ENCODE measurements at regions not wholly inside any gene's neighbourhood (a gene's known extent, or its start where the extent isn't known, plus 50 kb on each side); places are given as distances from the start of the nearest gene placed in this dataset.

DNA sequence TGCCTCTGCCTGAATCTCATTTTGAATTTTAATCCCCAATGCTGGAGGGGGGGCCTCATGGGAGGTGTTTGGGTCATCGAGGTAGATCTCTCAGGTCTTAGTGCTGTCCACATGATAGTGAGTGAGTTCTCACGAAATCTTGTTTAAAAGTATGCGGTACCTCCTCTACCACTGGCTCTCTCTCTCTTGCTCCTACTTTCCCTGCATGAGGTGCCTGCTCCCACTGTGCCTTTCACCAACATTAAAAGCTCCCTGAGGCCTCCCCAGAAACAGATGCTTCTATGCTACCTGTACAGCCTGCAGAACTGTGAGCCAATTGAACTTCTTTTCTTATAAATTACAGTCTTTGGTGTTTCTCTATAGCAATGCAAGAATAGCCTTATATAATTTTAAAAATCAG lies 560.7 kb upstream of the CPEB2 start:
- H3K4me1 ChIP-seq = no peaks in the 10 kb centered on the region
- no peak overlapping the region for H3K4me3 ChIP-seq
- no peaks in the 10 kb centered on the region for H3K27me3 ChIP-seq
- no peaks in the 10 kb centered on the region for H3K36me3 ChIP-seq
- H3K9me3 ChIP-seq = no peaks in the 10 kb centered on the region
- H3K27ac ChIP-seq = no peak overlapping the region
- no peak for DNase-seq
- TF ChIP-seq, protein P1, sequence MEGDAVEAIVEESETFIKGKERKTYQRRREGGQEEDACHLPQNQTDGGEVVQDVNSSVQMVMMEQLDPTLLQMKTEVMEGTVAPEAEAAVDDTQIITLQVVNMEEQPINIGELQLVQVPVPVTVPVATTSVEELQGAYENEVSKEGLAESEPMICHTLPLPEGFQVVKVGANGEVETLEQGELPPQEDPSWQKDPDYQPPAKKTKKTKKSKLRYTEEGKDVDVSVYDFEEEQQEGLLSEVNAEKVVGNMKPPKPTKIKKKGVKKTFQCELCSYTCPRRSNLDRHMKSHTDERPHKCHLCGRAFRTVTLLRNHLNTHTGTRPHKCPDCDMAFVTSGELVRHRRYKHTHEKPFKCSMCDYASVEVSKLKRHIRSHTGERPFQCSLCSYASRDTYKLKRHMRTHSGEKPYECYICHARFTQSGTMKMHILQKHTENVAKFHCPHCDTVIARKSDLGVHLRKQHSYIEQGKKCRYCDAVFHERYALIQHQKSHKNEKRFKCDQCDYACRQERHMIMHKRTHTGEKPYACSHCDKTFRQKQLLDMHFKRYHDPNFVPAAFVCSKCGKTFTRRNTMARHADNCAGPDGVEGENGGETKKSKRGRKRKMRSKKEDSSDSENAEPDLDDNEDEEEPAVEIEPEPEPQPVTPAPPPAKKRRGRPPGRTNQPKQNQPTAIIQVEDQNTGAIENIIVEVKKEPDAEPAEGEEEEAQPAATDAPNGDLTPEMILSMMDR (IDR thresholded peaks at IDR 0.05) = no peak
- intact Hi-C loops (cut with DNase I; ENCODE audit: low total_unique reads) = no loop called here

DNA sequence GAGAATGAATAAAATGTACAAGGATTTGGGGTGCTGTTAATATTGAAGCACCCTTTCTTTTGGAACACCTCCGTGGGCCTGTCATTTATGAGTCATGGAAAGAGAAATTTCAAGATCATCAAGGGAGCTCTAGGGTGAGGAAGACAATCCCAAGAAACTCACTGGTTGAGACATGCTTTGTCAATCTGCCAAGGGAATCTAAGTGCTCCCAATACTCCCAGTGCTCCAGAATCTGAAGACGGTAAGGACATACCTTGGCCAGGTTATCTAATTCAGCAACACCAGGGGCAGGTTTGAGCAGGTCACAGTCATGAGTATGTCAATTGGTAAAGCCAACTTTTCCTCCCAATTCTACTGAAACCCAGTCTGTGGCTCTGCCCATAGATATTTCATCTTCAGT lies 556.4 kb upstream of the CPEB2 start:
- no peaks in the 10 kb centered on the region for H3K27me3 ChIP-seq
- H3K4me3 ChIP-seq = no peak overlapping the region
- TF ChIP-seq, protein P1 (IDR thresholded peaks at IDR 0.05) = no peak
- intact Hi-C loops (cut with DNase I; ENCODE audit: low total_unique reads) = no loop called here
- no peak overlapping the region for H3K27ac ChIP-seq
- no peak for DNase-seq
- no peaks in the 10 kb centered on the region for H3K36me3 ChIP-seq
- H3K9me3 ChIP-seq = no peaks in the 10 kb centered on the region
- no peaks in the 10 kb centered on the region for H3K4me1 ChIP-seq

DNA sequence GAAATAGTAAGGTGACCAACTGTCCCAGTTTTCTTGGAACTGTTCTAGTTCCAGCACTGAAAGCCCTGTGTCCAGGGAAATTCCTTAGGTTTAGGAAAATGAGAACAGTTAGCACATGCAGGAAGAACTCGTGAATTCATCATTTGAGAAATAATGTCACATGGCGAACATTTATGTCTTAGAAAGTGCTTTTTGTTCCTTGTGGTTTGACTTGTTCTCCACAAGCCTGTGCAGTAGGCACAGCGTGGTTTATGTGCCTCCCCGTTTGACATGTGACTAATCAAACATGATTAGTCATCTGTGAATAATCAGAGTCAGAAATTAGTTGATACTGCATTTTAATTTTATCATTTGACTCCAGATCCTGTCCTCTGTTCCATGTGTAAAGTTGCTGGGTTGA lies 556.0 kb upstream of the CPEB2 start:
- Histone ChIP-seq H3K36me3 (no peaks in the 10 kb centered on the region), H3K27me3 (no peaks in the 10 kb centered on the region), H3K27ac (no peak overlapping the region), H3K4me1 (no peaks in the 10 kb centered on the region), H3K9me3 (no peaks in the 10 kb centered on the region), H3K4me3 (no peak overlapping the region)
- DNase-seq = no peak
- TF ChIP-seq, protein P1 (IDR thresholded peaks at IDR 0.05) = no peak
- intact Hi-C loops (cut with DNase I; ENCODE audit: low total_unique reads) = no loop called here

DNA sequence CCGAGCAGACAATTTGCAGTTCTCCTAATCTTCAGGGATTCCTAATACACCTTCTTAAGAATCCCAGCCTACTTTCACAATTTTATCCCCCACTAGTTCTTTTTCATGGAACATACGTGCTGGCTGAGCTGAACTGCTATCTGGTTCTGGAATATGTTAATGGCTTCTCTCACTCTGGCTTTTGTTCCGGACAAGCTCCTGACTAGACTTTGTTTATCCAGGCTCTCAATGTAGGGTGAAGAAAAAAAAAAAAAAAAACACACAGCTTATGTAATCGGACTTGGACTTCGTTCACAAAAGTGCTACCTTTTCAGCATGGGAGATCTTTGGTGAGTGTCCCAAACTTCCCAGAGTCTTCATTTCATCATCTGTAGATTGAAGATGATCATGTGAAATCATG lies 555.4 kb upstream of the CPEB2 start:
- no peak for DNase-seq
- intact Hi-C loops (cut with DNase I; ENCODE audit: low total_unique reads) = no loop called here
- Histone ChIP-seq H3K4me1 (no peaks in the 10 kb centered on the region), H3K9me3 (no peaks in the 10 kb centered on the region), H3K36me3 (no peaks in the 10 kb centered on the region), H3K4me3 (no peak overlapping the region), H3K27me3 (no peaks in the 10 kb centered on the region), H3K27ac (no peak overlapping the region)
- TF ChIP-seq, protein P1 (IDR thresholded peaks at IDR 0.05) = no peak

DNA sequence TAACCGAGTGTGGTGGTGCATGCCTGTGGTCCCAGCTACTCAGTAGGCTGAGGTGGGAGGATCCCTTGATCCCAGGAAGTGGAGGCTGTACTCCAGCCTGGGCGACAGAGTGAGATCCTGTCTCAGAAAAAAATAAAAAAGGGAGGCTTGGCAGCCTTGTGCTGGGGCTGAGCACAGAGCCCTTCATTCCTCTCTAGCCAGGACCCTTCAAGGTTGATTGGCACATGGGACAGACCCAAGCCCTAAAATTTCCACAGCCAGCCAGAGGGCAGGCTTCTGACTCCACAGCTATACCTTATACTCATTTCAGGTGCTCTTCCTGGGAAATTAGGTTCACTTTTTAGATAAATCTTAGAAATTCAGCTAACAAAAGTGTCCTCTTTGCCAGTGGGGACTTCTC lies 553.0 kb upstream of the CPEB2 start:
- Histone ChIP-seq H3K9me3 (no peaks in the 10 kb centered on the region), H3K4me3 (no peak overlapping the region), H3K27me3 (no peaks in the 10 kb centered on the region), H3K4me1 (no peaks in the 10 kb centered on the region), H3K27ac (no peak overlapping the region), H3K36me3 (no peaks in the 10 kb centered on the region)
- intact Hi-C loops (cut with DNase I; ENCODE audit: low total_unique reads) = no loop called here
- TF ChIP-seq, protein P1 (IDR thresholded peaks at IDR 0.05) = no peak
- DNase-seq = no peak

DNA sequence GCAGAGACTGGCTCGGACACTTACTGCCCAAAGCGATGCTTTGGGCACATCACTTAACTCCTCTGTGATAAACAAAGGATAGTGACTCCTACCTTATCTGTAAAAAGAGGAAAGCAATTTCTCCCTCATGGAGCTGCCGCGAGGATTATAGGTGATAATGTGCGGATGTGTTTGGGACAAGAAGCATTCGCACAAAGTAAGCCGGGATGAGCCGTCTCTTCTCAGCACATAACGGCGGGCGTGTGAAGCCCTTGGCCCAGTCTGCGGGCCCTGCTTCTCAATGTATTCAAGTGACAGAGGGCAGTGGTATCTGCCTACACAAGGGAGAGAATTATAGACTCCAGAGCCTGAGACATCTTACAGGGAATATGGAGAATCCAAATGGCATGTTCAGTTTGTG lies 550.3 kb upstream of the CPEB2 start:
- intact Hi-C loops (cut with DNase I; ENCODE audit: low total_unique reads) = no loop called here
- TF ChIP-seq, protein P1 (IDR thresholded peaks at IDR 0.05) = no peak
- H3K4me1 ChIP-seq = no peaks in the 10 kb centered on the region
- no peaks in the 10 kb centered on the region for H3K9me3 ChIP-seq
- no peaks in the 10 kb centered on the region for H3K36me3 ChIP-seq
- no peaks in the 10 kb centered on the region for H3K27me3 ChIP-seq
- no peak for DNase-seq
- H3K4me3 ChIP-seq = no peak overlapping the region
- H3K27ac ChIP-seq = no peak overlapping the region

All from tibial artery (tissue), 4 donors.